GM23338 (cell line): ENCODE measurements at regions not wholly inside any gene's neighbourhood (a gene's known extent, or its start where the extent isn't known, plus 50 kb on each side); places are given as distances from the start of the nearest gene placed in this dataset.

ENCODE experiments used
- CTCF ChIP-seq, 2 experiments: fragments of 200-600 bp in 1 of 2; sonication (generic) in 1 of 2; conservative IDR thresholded peaks; 2 replicates each; pipeline versions ENCODE4 v1.5.1 to v1.6.1; 2016 to 2017; ENCODE audit warnings: antibody characterized with exemption in 2 of 2, low read depth in 2 of 2, mild to moderate bottlenecking in 2 of 2, moderate library complexity in 1 of 2
- ETS1 ChIP-seq: IDR thresholded peaks from 2 replicates; pipeline ENCODE4 v1.6.1; 2016; ENCODE audit warnings: antibody characterized with exemption
- EZH2 ChIP-seq: fragments of 200-600 bp; sonication (generic); IDR thresholded peaks from one replicate; pipeline ENCODE4 v1.8.0; 2017; ENCODE audit warnings: antibody characterized with exemption, mild to moderate bottlenecking, low read depth; ENCODE audit not compliant: unreplicated experiment
- EZH2phosphoT487 ChIP-seq: fragments of 200-600 bp; sonication (generic); IDR thresholded peaks from one replicate; pipeline ENCODE4 v1.8.1; 2018; ENCODE audit warnings: antibody characterized with exemption; ENCODE audit not compliant: unreplicated experiment
- JUNB ChIP-seq: IDR thresholded peaks from one replicate; pipeline ENCODE4 v1.6.1; 2016; ENCODE audit warnings: antibody characterized with exemption; ENCODE audit not compliant: unreplicated experiment
- POLR2AphosphoS5 ChIP-seq: IDR thresholded peaks from 2 replicates; pipeline ENCODE4 v1.6.1; 2016; ENCODE audit warnings: antibody characterized with exemption, low read depth
- STAT1 ChIP-seq: IDR thresholded peaks from one replicate; pipeline ENCODE4 v1.6.1; 2016; ENCODE audit warnings: antibody characterized with exemption; ENCODE audit not compliant: unreplicated experiment

- no peak for TF ChIP-seq EZH2phosphoT487
- no peak for TF ChIP-seq CTCF (conservative IDR thresholded peaks at IDR 0.05; ENCODE audit: low read depth in 2 of 2)
- no peak for TF ChIP-seq EZH2
- no peak for TF ChIP-seq POLR2AphosphoS5
- TF ChIP-seq ETS1 = no peak
- no peak for TF ChIP-seq STAT1
- no peak for TF ChIP-seq JUNB
These were observed 385.5 kb downstream of the HDGFL1 start for GRCh38 chr6:22954749-22955385.
